OCI-LY3 (cell line): ENCODE measurements at regions not wholly inside any gene's neighbourhood (a gene's known extent, or its start where the extent isn't known, plus 50 kb on each side); places are given as distances from the start of the nearest gene placed in this dataset.

Experiments
- CTCF ChIP-seq: fragments of 200-600, 300-600 bp; sonication (generic); IDR thresholded peaks from 2 replicates; pipeline ENCODE4 v1.5.1; 2014; ENCODE audit warnings: antibody characterized with exemption, low read length, low read depth
- EZH2phosphoT487 ChIP-seq: fragments of 200-600 bp; shearing (Covaris generic); IDR thresholded peaks from 2 replicates; pipeline ENCODE4 v1.6.1; 2018; ENCODE audit warnings: antibody characterized with exemption, mixed run types, low read depth

- TF ChIP-seq CTCF: no peak
- TF ChIP-seq EZH2phosphoT487: no peak
Measured at GRCh38 chr2:7924023-7924762, 757.7 kb upstream of the ID2 start.
